ENCODE measurements at regions not wholly inside any gene's neighbourhood (a gene's known extent, or its start where the extent isn't known, plus 50 kb on each side); places are given as distances from the start of the nearest gene placed in this dataset.

- BruUV-seq (replicated peaks): no TSS peak
- H3K79me2 ChIP-seq (ENCODE audit: insufficient read depth, low read length): no peaks in the 10 kb centered on the region
- H3K4me3 ChIP-seq (replicated peaks in 1 of 2; ENCODE audit: low read depth in 1 of 2, low read length in 2 of 2): no peak overlapping the region
- H3K4me2 ChIP-seq (ENCODE audit: low read length): no peak overlapping the region
- POLR2A ChIA-PET: no interaction called here
- no peaks in the 10 kb centered on the region; the same call in 1 of the 2 replicates for H3K9me2 ChIP-seq (ENCODE audit: insufficient read depth)
- RAD21 ChIA-PET (ENCODE audit: low non-redundant PET in 1 of 2, low total read pairs in 2 of 2, uncharacterized antibody in 2 of 2, unreplicated experiment in 2 of 2): no interaction called here
- no peak for TF ChIP-seq EZH2 (IDR thresholded peaks at IDR 0.05)
- no peak for TF ChIP-seq TCF7L2 (IDR thresholded peaks at IDR 0.05; ENCODE audit: borderline replicate concordance, extremely low read depth, insufficient read depth, insufficient read length)
- no peak for TF ChIP-seq MAX (IDR thresholded peaks at IDR 0.05)
- TF ChIP-seq ZBTB33 (IDR thresholded peaks at IDR 0.05; ENCODE audit: extremely low read depth, insufficient replicate concordance, low read length): no peak
- TF ChIP-seq EZH2phosphoT487 (IDR thresholded peaks at IDR 0.05; ENCODE audit: borderline replicate concordance): no peak
- no peak for TF ChIP-seq CTCF (IDR thresholded peaks at IDR 0.05 in 2 of 3, conservative IDR thresholded peaks at IDR 0.05 in 1 of 3; ENCODE audit: borderline replicate concordance in 1 of 3, insufficient read depth in 1 of 3, low read depth in 2 of 3, low read length in 2 of 3)
- no peak for TF ChIP-seq SRF (IDR thresholded peaks at IDR 0.05; ENCODE audit: low read depth)
- no peak for TF ChIP-seq YY1 (IDR thresholded peaks at IDR 0.05; ENCODE audit: extremely low read depth, insufficient replicate concordance, low read depth, low read length)
- TF ChIP-seq SP1 (IDR thresholded peaks at IDR 0.05; ENCODE audit: low read depth): no peak
- no peak for TF ChIP-seq ZNF274 (IDR thresholded peaks at IDR 0.05; ENCODE audit: low read depth, low read length)
- TF ChIP-seq POLR2A (IDR thresholded peaks at IDR 0.05; ENCODE audit: borderline replicate concordance, extremely low read depth, insufficient read depth, insufficient read length): no peak
- no peak for TF ChIP-seq CBX3 (IDR thresholded peaks at IDR 0.05; ENCODE audit: low read depth)
- TF ChIP-seq JUND (IDR thresholded peaks at IDR 0.05): no peak
- no peak for TF ChIP-seq EGR1 (IDR thresholded peaks at IDR 0.05; ENCODE audit: low read depth)
- TF ChIP-seq CEBPB (IDR thresholded peaks at IDR 0.05; ENCODE audit: low read depth): no peak
- TF ChIP-seq ELF1 (IDR thresholded peaks at IDR 0.05; ENCODE audit: borderline replicate concordance, low read depth): no peak
- H2AFZ ChIP-seq (ENCODE audit: low read depth, low read length, poor library complexity, severe bottlenecking): no peak overlapping the region
- no peaks in the 10 kb centered on the region for H3K36me3 ChIP-seq (ENCODE audit: control insufficient read depth in 1 of 2, insufficient read depth in 2 of 2, low read length in 2 of 2)
- DNase-seq (ENCODE audit: low read depth, low spot score) (no peak), ATAC-seq (no peak)
- no peak overlapping the region for H3K9ac ChIP-seq (ENCODE audit: low read length)
- no peak overlapping the region for H3K27ac ChIP-seq (ENCODE audit: low read depth, low read length)
- no peaks in the 10 kb centered on the region for H3K9me3 ChIP-seq (ENCODE audit: control insufficient read depth in 1 of 2, insufficient read depth in 1 of 2, low read depth in 1 of 2, low read length in 2 of 2)
- H4K20me1 ChIP-seq (ENCODE audit: insufficient read depth): no peaks in the 10 kb centered on the region
- intact Hi-C loops (cut with micrococcal nuclease): no loop called here
- H3K4me1 ChIP-seq (ENCODE audit: control insufficient read depth in 1 of 2, insufficient read depth in 2 of 2, low read length in 2 of 2): no peaks in the 10 kb centered on the region
- peaks cover 14% of the 10 kb centered on the region; the same call in 1 of the 2 replicates for H3K27me3 ChIP-seq (ENCODE audit: insufficient read depth, low read length)
- CTCF ChIA-PET: no interaction called here
Measured at GRCh38 chr9:75830303-75830702, 60.2 kb upstream of the PCSK5 start.
